Stimulated activated naive CD8-positive, alpha-beta T cell treated with anti-CD3 and anti-CD28 coated beads, Interleukin-15, Interleukin-2, amounts not matched to agents 100 U/mL and 50 U/mL, for 24 hours (primary cell): ENCODE measurements at regions not wholly inside any gene's neighbourhood (a gene's known extent, or its start where the extent isn't known, plus 50 kb on each side); places are given as distances from the start of the nearest gene placed in this dataset.

Experiments used
- ATAC-seq: fragments of 150-1000 bp; cut with Tn5 transposase; one replicate; pipeline ENCODE4 v1.10.0; 2021
- DNase-seq: peaks from one replicate; pipeline ENCODE4 v3.0.0; 2021

GRCh38 chr9:4435197-4435596, 55.1 kb upstream of the SLC1A1 start:
- no peak for DNase-seq
- no peak for ATAC-seq

- no peak for ATAC-seq
Observed at GRCh38 chr9:4433379-4433778, 56.9 kb upstream of the SLC1A1 start.

GRCh38 chr9:4430432-4431261, 59.6 kb upstream of the SLC1A1 start:
- no peak for DNase-seq

More at GRCh38 chr9:4433379-4433778, 56.9 kb upstream of the SLC1A1 start:
- no peak for DNase-seq

GRCh38 chr9:4425319-4426045, 64.8 kb upstream of the SLC1A1 start:
- ATAC-seq (no peak), DNase-seq (no peak)

More at GRCh38 chr9:4430432-4431261, 59.6 kb upstream of the SLC1A1 start:
- ATAC-seq, result no peak

GRCh38 chr9:4424891-4425290, 65.4 kb upstream of the SLC1A1 start:
- DNase-seq (no peak), ATAC-seq (no peak)

GRCh38 chr9:4424038-4424437, 66.2 kb upstream of the SLC1A1 start:
- ATAC-seq (no peak), DNase-seq (no peak)

- ATAC-seq, result no peak
- DNase-seq, result no peak
Observed at GRCh38 chr9:4423207-4423610, 67.1 kb upstream of the SLC1A1 start.

- ATAC-seq (no peak), DNase-seq (no peak)
Observed at GRCh38 chr9:4422495-4422894, 67.8 kb upstream of the SLC1A1 start.

- no peak for ATAC-seq
- no peak for DNase-seq
Observed at GRCh38 chr9:4421847-4422246, 68.4 kb upstream of the SLC1A1 start.

GRCh38 chr9:4420351-4420750, 69.9 kb upstream of the SLC1A1 start:
- DNase-seq, result no peak
- ATAC-seq, result no peak

- no peak for ATAC-seq
- DNase-seq, result no peak
Observed at GRCh38 chr9:4417578-4418325, 72.5 kb upstream of the SLC1A1 start.

- no peak for DNase-seq
Observed at GRCh38 chr9:4416467-4416866, 73.8 kb upstream of the SLC1A1 start.

GRCh38 chr9:4415281-4415680, 75.0 kb upstream of the SLC1A1 start:
- DNase-seq (no peak), ATAC-seq (no peak)

More at GRCh38 chr9:4416467-4416866, 73.8 kb upstream of the SLC1A1 start:
- ATAC-seq, result no peak

- ATAC-seq, result no peak
- no peak for DNase-seq
Observed at GRCh38 chr9:4413856-4414255, 76.4 kb upstream of the SLC1A1 start.

- no peak for ATAC-seq
- DNase-seq, result no peak
Observed at GRCh38 chr9:4404156-4404555, 86.1 kb upstream of the SLC1A1 start.

GRCh38 chr9:4402501-4402900, 87.8 kb upstream of the SLC1A1 start:
- ATAC-seq, result no peak
- DNase-seq, result no peak

GRCh38 chr9:4400731-4401130, 89.5 kb upstream of the SLC1A1 start:
- DNase-seq (no peak), ATAC-seq (no peak)

- DNase-seq (no peak), ATAC-seq (no peak)
Observed at GRCh38 chr9:4397917-4398316, 92.4 kb upstream of the SLC1A1 start.

- no peak for ATAC-seq
- no peak for DNase-seq
Observed at GRCh38 chr9:4393806-4394523, 94.1 kb upstream of the GLIS3 start.

- DNase-seq (no peak), ATAC-seq (no peak)
Observed at GRCh38 chr9:4389755-4390154, 89.9 kb upstream of the GLIS3 start.

GRCh38 chr9:4389003-4389402, 89.1 kb upstream of the GLIS3 start:
- ATAC-seq (no peak), DNase-seq (no peak)

GRCh38 chr9:4386819-4387218, 87.0 kb upstream of the GLIS3 start:
- DNase-seq, result no peak
- no peak for ATAC-seq
